K562 (cell line): ENCODE measurements at regions not wholly inside any gene's neighbourhood (a gene's known extent, or its start where the extent isn't known, plus 50 kb on each side); places are given as distances from the start of the nearest gene placed in this dataset.

Source experiments
- ATAC-seq: fragments of 200-7000 bp; cut with Tn5 transposase; 3 replicates; pipeline ENCODE4 v1.9.1; 2020; ENCODE audit warnings: moderate library complexity
- BruUV-seq: library from RNA; stranded (reverse); fragments of 400-500 nt; replicated peaks from 2 replicates; lab custom pipeline; 2021; lab: Mats Ljungman, UMichigan
- CTCF ChIA-PET: fragments of 300-600 bp; formaldehyde crosslinking; extraction: SDS; loops from one replicate; lab custom pipeline; 2021; ENCODE audit warnings: low intra/inter-chr PET ratio; lab: Yijun Ruan, JAX
- POLR2A ChIA-PET: fragments of 300-600, 350-650 bp; sonication (Branson Sonifier 250); formaldehyde crosslinking; extraction: SDS; loops from one replicate; lab custom pipeline; 2021; ENCODE audit warnings: antibody characterized with exemption, inconsistent platforms; lab: Yijun Ruan, JAX
- DNase-seq, 4 experiments: peaks; one replicate each; pipeline versions ENCODE4 v3.0.0 to v3.0.0-alpha.2; 2011 to 2018; ENCODE audit warnings: low spot score in 3 of 4, mixed read lengths in 3 of 4; ENCODE audit errors: extremely low read depth in 1 of 4
- FAIRE-seq: peaks from 2 replicates; lab custom pipeline; 2011; peaks lifted over from hg19 to GRCh38; lab: Jason Lieb, UNC
- H2AFZ ChIP-seq: 2 replicates; pipeline ENCODE4 v1.6.0; 2011; ENCODE audit warnings: low read depth, low read length, control low read depth, inconsistent platforms
- H3K27ac ChIP-seq: fragments of 200-600 bp; 3 replicates; pipeline ENCODE4 v1.8.0; 2011; ENCODE audit warnings: low read depth, mild to moderate bottlenecking, control low read depth, inconsistent platforms, low read length, moderate library complexity, mixed read lengths; ENCODE audit errors: extremely low read depth
- H3K27me3 ChIP-seq, 2 experiments: fragments of 300-600 bp in 1 of 2; 2 replicates in 1 of 2; 3 replicates in 1 of 2; pipeline versions ENCODE4 v1.6.0 to v1.8.0; 2011; ENCODE audit warnings: inconsistent platforms in 2 of 2, low read length in 2 of 2, mild to moderate bottlenecking in 1 of 2, mixed read lengths in 1 of 2, moderate library complexity in 1 of 2; ENCODE audit not compliant: control insufficient read depth in 2 of 2, insufficient read depth in 2 of 2
- H3K36me3 ChIP-seq: fragments of 300-600 bp; 3 replicates; pipeline ENCODE4 v1.8.0; 2011; ENCODE audit warnings: mild to moderate bottlenecking, low read length, inconsistent platforms; ENCODE audit not compliant: control insufficient read depth, insufficient read depth
- H3K4me1 ChIP-seq, 2 experiments: fragments of 200-600 bp in 1 of 2; replicated peaks in 1 of 2; 2 replicates in 1 of 2; 3 replicates in 1 of 2; pipeline versions ENCODE4 v1.5.1 to v1.8.0; 2011; ENCODE audit warnings: inconsistent platforms in 2 of 2, low read length in 2 of 2, mild to moderate bottlenecking in 1 of 2, mixed read lengths in 1 of 2, moderate library complexity in 1 of 2; ENCODE audit not compliant: control insufficient read depth in 2 of 2, insufficient read depth in 2 of 2
- H3K4me2 ChIP-seq: 2 replicates; pipeline ENCODE4 v1.6.1; 2011; ENCODE audit warnings: low read length, control low read depth, inconsistent platforms, mixed read lengths; ENCODE audit not compliant: insufficient read depth
- H3K4me3 ChIP-seq: fragments of 200-600 bp; sonication (generic), shearing (Covaris generic); 2 replicates; pipeline ENCODE4 v1.5.1; 2016; ENCODE audit warnings: control low read depth, inconsistent platforms
- H3K79me2 ChIP-seq: fragments of 200-600 bp; 3 replicates; pipeline ENCODE4 v1.8.0; 2011; ENCODE audit warnings: low read length, inconsistent platforms; ENCODE audit not compliant: control insufficient read depth, insufficient read depth
- H3K9ac ChIP-seq, 2 experiments: 2 replicates each; pipeline versions ENCODE4 v1.6.0 to v1.6.1; 2011; ENCODE audit warnings: low read depth in 2 of 2, low read length in 2 of 2, control low read depth in 1 of 2, inconsistent platforms in 1 of 2, mild to moderate bottlenecking in 1 of 2, mixed read lengths in 1 of 2; ENCODE audit not compliant: insufficient read depth in 1 of 2
- H3K9me1 ChIP-seq: one replicate; pipeline ENCODE4 v1.6.0; 2011; ENCODE audit warnings: inconsistent platforms, mild to moderate bottlenecking, low read length, moderate library complexity; ENCODE audit not compliant: control insufficient read depth, insufficient read depth
- H3K9me3 ChIP-seq: replicated peaks from 2 replicates; pipeline ENCODE4 v1.5.1; 2011; ENCODE audit warnings: low read depth, low read length, inconsistent platforms; ENCODE audit not compliant: control insufficient read depth, insufficient read depth
- H4K20me1 ChIP-seq: replicated peaks from 2 replicates; pipeline ENCODE4 v1.6.1; 2011; ENCODE audit warnings: low read length, inconsistent platforms, mixed read lengths; ENCODE audit not compliant: control insufficient read depth, insufficient read depth
- BHLHE40 ChIP-seq: IDR thresholded peaks from 2 replicates; pipeline ENCODE4 v1.6.1; 2011; ENCODE audit warnings: low read length, improper control_type of control experiment
- C11orf30 ChIP-seq: fragments of 450-650 bp; IDR thresholded peaks from 2 replicates; pipeline ENCODE4 v1.6.1; 2016; ENCODE audit warnings: low read depth, mild to moderate bottlenecking
- FOS ChIP-seq: IDR thresholded peaks from 3 replicates; pipeline ENCODE4 v1.6.1; 2011; ENCODE audit not compliant: insufficient read length; ENCODE audit errors: extremely low read depth
- HNRNPLL ChIP-seq: fragments of 200-400 bp; formaldehyde crosslinking; IDR thresholded peaks from 2 replicates; pipeline ENCODE4 v1.6.1; 2017; ENCODE audit warnings: low read length, low read depth, mild to moderate bottlenecking; ENCODE audit not compliant: poor library complexity, severe bottlenecking
- KDM5B ChIP-seq: fragments of 200-600 bp; sonication (generic); IDR thresholded peaks from 2 replicates; pipeline ENCODE4 v1.6.1; 2012; ENCODE audit warnings: low read depth, mild to moderate bottlenecking, moderate library complexity, low read length, control low read depth, inconsistent platforms; ENCODE audit not compliant: insufficient replicate concordance
- KLF16 ChIP-seq: IDR thresholded peaks from 2 replicates; pipeline ENCODE4 v1.6.1; 2016; ENCODE audit warnings: antibody characterized with exemption
- MEF2A ChIP-seq: IDR thresholded peaks from 2 replicates; pipeline ENCODE4 v1.6.1; 2011; ENCODE audit warnings: low read depth, mild to moderate bottlenecking, low read length, moderate library complexity; ENCODE audit not compliant: control insufficient read depth
- PURB ChIP-seq: sonication (generic); formaldehyde crosslinking; IDR thresholded peaks from 2 replicates; pipeline ENCODE4 v1.9.0; 2021; ENCODE audit warnings: low read depth, mild to moderate bottlenecking, missing genetic modification reagents
- ZBTB17 ChIP-seq: fragments of 450-650 bp; formaldehyde crosslinking; IDR thresholded peaks from 2 replicates; pipeline ENCODE4 v1.4.0; 2020; ENCODE audit warnings: mild to moderate bottlenecking
- ZC3H4 ChIP-seq: sonication (generic); formaldehyde crosslinking; IDR thresholded peaks from 2 replicates; pipeline ENCODE4 v1.9.0; 2021; ENCODE audit warnings: missing genetic modification reagents, borderline replicate concordance
- ZC3H8 ChIP-seq: fragments of 450-650 bp; IDR thresholded peaks from 2 replicates; pipeline ENCODE4 v1.6.1; 2017
- ZMIZ1 ChIP-seq, 2 experiments: fragments of 150-350 bp in 1 of 2; IDR thresholded peaks; 2 replicates each; pipeline ENCODE4 v1.6.1; 2012 to 2016; ENCODE audit warnings: low read depth in 2 of 2, low read length in 2 of 2, mild to moderate bottlenecking in 1 of 2, moderate library complexity in 1 of 2
- ZNF75A ChIP-seq: fragments of 450-650 bp; formaldehyde crosslinking; IDR thresholded peaks from 2 replicates; pipeline ENCODE4 v1.4.0; 2020; ENCODE audit warnings: mild to moderate bottlenecking
- WGBS: fragments of 100-300 bp; shearing (Covaris generic); methylation state at CpG from one replicate; pipeline ENCODE4 v1.1.6; 2016; ENCODE audit warnings: low coverage, mixed read lengths; ENCODE audit not compliant: insufficient coverage; ENCODE audit errors: missing lambda C conversion rate; 5-methylcytosine and 5-hydroxymethylcytosine counted together
- in situ Hi-C: fragments of 300-500 bp; cut with MboI; formaldehyde crosslinking; loops from 4 replicates; pipeline ENCODE4 v1.15.0; 2018; ENCODE audit warnings: inconsistent platforms, mixed read lengths
- intact Hi-C: fragments of 100-400 bp; cut with micrococcal nuclease; formaldehyde crosslinking; loops from 2 replicates; pipeline ENCODE4 v1.14.2; 2022

GRCh38 chr5:103668281-103668680 is 105.7 kb upstream of the NUDT12 start:
- no peaks in the 10 kb centered on the region for H3K27me3 ChIP-seq
- H3K79me2 ChIP-seq, result no peaks in the 10 kb centered on the region
- no peaks in the 10 kb centered on the region for H3K36me3 ChIP-seq
- H3K9me1 ChIP-seq, result no peaks in the 10 kb centered on the region
- 5% methylated on average over 3 of the region's 3 CpGs for WGBS
- DNase-seq (no peak), ATAC-seq (no peak), FAIRE-seq (no peak)
- intact Hi-C loops, result no loop called here
- no peak overlapping the region for H2AFZ ChIP-seq
- no peak overlapping the region for H3K4me3 ChIP-seq
- TF ChIP-seq KDM5B, result no peak
- TF ChIP-seq ZBTB17, result no peak
- no peak for TF ChIP-seq MEF2A
- TF ChIP-seq ZMIZ1 (IDR thresholded peaks at IDR 0.05; ENCODE audit: low read depth in 2 of 2, low read length in 2 of 2), result no peak
- TF ChIP-seq C11orf30, result no peak
- no peak for TF ChIP-seq ZNF75A
- TF ChIP-seq PURB (CRISPR knock-in tag), result no peak
- TF ChIP-seq KLF16, result no peak
- TF ChIP-seq FOS, result no peak
- no peak for TF ChIP-seq HNRNPLL
- no peak for TF ChIP-seq ZC3H8
- TF ChIP-seq ZC3H4 (CRISPR knock-in tag), result no peak
- no peak for TF ChIP-seq BHLHE40
- no peaks in the 10 kb centered on the region for H3K9me3 ChIP-seq
- no peaks in the 10 kb centered on the region for H4K20me1 ChIP-seq
- no peak overlapping the region for H3K27ac ChIP-seq
- ChIA-PET POLR2A (no interaction called here), CTCF (no interaction called here)
- no peaks in the 10 kb centered on the region for H3K4me1 ChIP-seq
- no peak overlapping the region for H3K4me2 ChIP-seq
- no peak overlapping the region for H3K9ac ChIP-seq
- BruUV-seq, result no TSS peak
- in situ Hi-C loops, result no loop called here
